ENCODE measurements at regions not wholly inside any gene's neighbourhood (a gene's known extent, or its start where the extent isn't known, plus 50 kb on each side); places are given as distances from the start of the nearest gene placed in this dataset.
"Not testable (repeated sequence)": the region's sequence is repeated elsewhere in the genome, so short reads cannot be mapped to it uniquely, and the experiment has no call there.

- no peak for DNase-seq
Measured at GRCh38 chrX:1779626-1780025, 164.8 kb downstream of the ASMT start.

GRCh38 chrX:1781766-1782165 is 166.9 kb downstream of the ASMT start:
- no peak for DNase-seq

GRCh38 chrX:1784773-1785172 is 169.9 kb downstream of the ASMT start:
- DNase-seq: no peak

GRCh38 chrX:1788300-1788911 is 173.5 kb downstream of the ASMT start:
- DNase-seq: no peak

- no peak for DNase-seq
Measured at GRCh38 chrX:1792636-1793035, 177.8 kb downstream of the ASMT start.

- no peak for DNase-seq
Measured at GRCh38 chrX:1794586-1794985, 179.7 kb downstream of the ASMT start.

- DNase-seq: no peak
Measured at GRCh38 chrX:1802912-1803311, 188.1 kb downstream of the ASMT start.

GRCh38 chrX:1803741-1804140 is 188.9 kb downstream of the ASMT start:
- DNase-seq: no peak

- no peak for DNase-seq
Measured at GRCh38 chrX:1807301-1807731, 192.5 kb downstream of the ASMT start.

- no peak for DNase-seq
Measured at GRCh38 chrX:1809581-1809980, 194.7 kb downstream of the ASMT start.

GRCh38 chrX:1813809-1814208 is 198.9 kb downstream of the ASMT start:
- no peak for DNase-seq

- DNase-seq: no peak
Measured at GRCh38 chrX:1815456-1816175, 200.8 kb downstream of the ASMT start.

GRCh38 chrX:1816387-1816982 is 201.6 kb downstream of the ASMT start:
- DNase-seq: not testable (repeated sequence)

- DNase-seq: no peak
Measured at GRCh38 chrX:1821846-1822245, 207.0 kb downstream of the ASMT start.

GRCh38 chrX:1824855-1825254 is 210.0 kb downstream of the ASMT start:
- no peak for DNase-seq

GRCh38 chrX:1833656-1834360 is 218.9 kb downstream of the ASMT start:
- no peak for DNase-seq

- no peak for DNase-seq
Measured at GRCh38 chrX:1835056-1835455, 220.2 kb downstream of the ASMT start.

GRCh38 chrX:1836683-1837082 is 221.8 kb downstream of the ASMT start:
- no peak for DNase-seq

GRCh38 chrX:1841746-1842145 is 226.9 kb downstream of the ASMT start:
- no peak for DNase-seq

GRCh38 chrX:1847000-1847399 is 232.1 kb downstream of the ASMT start:
- DNase-seq: not testable (repeated sequence)

GRCh38 chrX:1847790-1848189 is 232.9 kb downstream of the ASMT start:
- DNase-seq: not testable (repeated sequence)

- no peak for DNase-seq
Measured at GRCh38 chrX:1851527-1851926, 236.7 kb downstream of the ASMT start.

- no peak for DNase-seq
Measured at GRCh38 chrX:1852082-1852481, 237.2 kb downstream of the ASMT start.

GRCh38 chrX:1853447-1853846 is 238.6 kb downstream of the ASMT start:
- no peak for DNase-seq
